GM21423 (cell line): ENCODE measurements at regions not wholly inside any gene's neighbourhood (a gene's known extent, or its start where the extent isn't known, plus 50 kb on each side); places are given as distances from the start of the nearest gene placed in this dataset.

ENCODE experiments used
- ATAC-seq: cut with Tn5 transposase; IDR thresholded peaks from one replicate; pipeline ENCODE4 v1.9.1; 2021; ENCODE audit warnings: mild to moderate bottlenecking, moderate library complexity; ENCODE audit not compliant: unreplicated experiment

DNA sequence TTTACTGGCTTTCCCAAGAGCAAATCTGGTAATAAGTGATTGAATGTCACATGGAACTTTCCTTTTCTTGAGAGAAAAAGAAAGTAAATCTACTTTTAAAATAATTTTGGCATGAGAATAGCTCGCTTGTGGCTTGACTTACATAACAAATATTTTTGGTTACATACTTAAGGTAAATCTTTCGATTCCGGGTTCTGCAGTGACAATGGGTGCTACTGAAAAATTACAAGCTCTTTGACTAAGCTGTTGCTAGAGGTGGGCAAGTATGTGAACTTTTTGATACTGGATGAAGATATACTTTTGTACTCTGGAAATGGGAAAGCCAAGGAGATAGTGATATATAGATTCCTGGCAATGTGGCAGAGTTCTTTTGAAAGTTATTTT lies 51.9 kb upstream of the OTOL1 start:
- ATAC-seq, result no peak

DNA sequence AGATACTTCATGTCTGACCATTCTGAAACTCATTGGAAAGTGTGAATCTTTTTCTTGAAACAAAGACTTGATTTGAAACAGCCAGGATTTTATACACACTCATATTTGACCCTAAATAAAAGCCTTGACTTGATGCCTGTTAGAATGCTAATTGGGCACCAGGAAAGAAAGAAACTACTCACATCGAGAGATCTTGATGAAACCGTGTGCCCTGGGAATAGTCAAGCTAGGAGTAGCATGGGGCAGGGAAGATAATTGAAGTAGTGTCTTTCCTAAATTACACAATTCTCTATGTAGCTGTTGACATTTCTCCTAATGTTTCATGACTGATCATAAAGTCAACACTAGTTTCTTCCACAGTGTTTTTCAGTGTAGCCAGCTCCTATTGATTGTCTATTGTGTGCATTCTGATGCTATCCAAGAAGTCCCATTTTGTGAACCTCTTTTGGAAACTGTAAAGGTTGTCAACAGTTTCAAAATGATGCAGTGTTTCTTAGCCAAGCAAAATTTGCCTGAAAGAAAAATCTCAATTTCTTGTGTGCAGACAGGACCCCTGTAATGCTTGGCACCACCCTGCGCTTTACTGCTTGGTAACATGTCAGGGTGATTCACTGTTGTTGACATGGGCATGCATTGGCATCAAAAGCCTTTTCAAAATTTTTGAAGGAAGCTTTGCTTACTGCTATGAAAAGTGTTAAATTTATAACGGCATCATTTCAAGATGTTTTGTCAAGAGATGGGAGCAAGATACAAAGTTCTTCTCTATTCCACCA lies 52.5 kb upstream of the OTOL1 start:
- ATAC-seq, result no peak

DNA sequence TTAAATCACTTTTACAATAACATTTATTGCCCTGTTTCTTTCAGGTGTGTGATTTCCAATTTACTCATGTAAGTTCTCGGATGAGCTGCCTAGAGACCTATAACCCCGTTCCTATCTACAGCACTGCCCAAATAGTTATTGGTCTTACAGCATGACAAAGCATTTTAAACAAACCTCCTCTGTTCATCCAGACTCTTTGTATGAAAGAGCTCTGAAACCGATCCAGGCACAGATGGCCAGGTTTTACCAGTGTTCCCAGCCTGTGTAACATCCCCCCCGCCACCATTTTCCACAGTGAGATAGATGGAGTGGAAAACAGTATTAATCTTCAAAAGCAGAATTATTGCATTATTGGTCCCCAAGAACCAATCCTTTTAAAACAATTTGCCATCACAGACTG lies 59.0 kb upstream of the SPTSSB start:
- ATAC-seq, result no peak

DNA sequence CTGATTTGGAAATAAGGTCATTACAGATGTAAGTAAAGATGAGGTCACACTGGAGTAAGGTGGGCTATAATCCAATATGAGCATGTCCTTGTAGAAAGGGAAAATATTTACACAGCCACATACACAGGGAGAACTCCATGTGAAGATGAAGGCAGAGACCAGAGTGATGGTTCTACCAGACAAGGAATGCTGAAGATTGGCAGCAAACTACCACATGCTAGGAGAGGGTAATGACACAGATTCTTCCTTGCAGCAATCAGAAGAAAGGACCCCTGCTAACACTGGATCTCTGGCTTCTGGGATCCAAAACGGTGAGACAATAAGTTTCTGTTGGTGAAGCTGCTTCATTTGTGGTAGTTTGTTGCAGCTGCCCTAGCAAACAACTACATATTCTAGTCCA lies 56.0 kb upstream of the SPTSSB start:
- ATAC-seq, result no peak

DNA sequence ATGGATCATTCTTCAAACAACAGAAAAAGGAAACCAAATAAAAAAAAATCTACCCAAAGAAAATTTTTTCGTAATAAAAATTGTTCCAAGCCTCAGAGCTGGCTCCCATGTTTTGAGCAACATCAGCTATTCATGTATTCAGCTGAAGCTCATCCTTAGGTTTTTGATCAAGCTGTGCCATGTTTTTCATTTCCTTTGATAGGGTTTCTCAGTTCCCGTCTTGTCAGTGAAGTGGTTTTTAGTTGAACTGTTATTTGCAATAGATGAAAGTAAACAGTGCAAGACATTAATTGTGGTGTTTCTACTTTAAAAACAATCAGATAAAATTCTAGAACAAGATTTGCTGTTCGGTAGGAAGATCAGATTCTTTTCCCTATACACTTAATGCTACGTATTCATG lies 55.4 kb upstream of the SPTSSB start:
- ATAC-seq, result no peak

DNA sequence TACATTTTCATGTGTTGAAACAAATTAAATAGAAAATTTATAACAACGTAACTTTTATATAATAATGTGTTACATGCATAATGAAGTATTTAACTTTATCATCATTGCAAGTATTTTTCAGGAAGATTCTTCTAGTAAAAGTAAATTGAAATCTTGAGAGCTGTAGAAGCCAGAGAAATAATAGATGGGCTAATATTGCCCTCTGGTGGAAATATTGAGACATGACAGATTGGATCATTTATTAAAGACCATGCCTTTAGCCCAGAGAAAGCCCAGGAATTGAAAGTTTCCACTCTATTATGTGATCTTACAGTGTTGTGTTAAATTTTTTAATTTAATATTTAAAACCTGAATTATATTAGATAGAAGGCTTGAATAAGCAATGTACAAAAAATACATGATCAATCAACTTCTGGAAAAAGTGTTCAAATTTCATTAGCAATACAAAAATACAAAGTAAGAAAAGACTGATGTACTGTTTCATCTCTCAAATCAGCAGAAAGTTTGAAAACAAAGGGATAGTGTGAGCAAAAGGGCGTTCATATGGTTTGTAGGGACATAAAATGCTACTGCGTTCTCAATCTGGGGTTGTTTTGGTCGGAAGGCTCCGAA lies 52.7 kb upstream of the SPTSSB start:
- ATAC-seq, result peak; percentile 54

DNA sequence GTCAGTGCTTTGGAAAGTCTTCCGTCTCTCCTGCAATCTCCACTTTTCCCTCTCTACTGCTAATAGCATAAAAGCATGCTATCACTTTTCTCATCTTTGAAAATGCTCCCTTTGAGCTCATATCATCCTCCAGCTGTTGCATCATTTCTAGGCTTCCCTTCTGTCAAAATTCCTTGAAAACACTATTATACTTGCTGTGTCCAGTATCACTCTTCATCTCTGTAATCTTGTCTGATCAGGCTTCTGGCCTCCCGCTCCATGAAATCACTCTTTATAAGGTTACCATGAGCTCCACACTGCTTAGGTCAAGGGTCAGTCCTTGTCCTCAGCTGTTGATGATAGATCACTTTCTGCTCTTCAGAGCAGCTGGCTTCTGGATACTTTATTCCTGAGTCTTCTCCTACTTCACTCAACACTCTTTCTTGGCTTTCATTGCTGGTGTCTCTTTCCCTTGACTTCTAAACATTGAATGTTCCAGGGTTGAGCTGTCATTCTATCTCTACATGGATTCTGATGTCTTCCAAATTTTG lies 50.9 kb upstream of the SPTSSB start:
- ATAC-seq, result no peak
